ENCODE measurements at regions not wholly inside any gene's neighbourhood (a gene's known extent, or its start where the extent isn't known, plus 50 kb on each side); places are given as distances from the start of the nearest gene placed in this dataset.
"Not testable (repeated sequence)": the region's sequence is repeated elsewhere in the genome, so short reads cannot be mapped to it uniquely, and the experiment has no call there.

DNA sequence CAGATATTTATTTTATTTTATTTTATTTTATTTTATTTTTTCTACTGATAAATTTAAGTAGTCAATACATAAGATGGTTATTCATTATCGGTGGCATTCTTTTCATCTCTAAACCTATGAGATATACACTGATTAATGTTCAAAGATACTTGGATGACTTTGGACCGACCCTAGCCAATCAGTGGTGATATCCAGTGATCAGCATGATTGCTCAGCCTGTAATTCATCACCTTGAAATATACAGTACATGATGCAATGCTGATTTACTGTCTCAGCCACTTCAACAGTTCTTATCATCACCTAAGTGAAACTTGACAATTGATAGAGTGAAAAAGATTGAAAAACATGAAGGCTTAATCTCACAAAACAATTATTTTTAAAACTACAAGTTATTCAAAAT lies 1651.0 kb downstream of the REEP3 start:
- H3K4me3 ChIP-seq (ENCODE audit: low read depth, low read length) = no peak overlapping the region

DNA sequence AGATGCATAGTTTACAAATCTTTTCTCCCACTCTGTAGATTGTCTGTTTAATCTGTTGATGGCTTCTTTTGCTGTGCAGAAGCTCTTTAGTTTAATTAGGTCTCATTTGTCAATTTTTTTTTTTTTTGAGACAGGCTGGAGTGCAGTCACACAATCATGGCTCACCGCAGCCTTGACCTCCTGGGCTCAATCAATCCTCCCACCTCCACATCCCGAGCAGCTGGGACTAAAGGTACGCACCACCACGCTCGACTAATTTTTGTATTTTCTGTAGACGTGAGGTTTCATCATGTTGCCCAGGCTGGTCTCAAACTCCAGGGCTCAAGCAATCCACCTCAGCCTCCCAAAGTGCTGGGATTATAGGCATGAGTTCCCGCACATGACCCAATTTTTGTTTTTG lies 1655.8 kb downstream of the REEP3 start:
- H3K9me3 Mint-ChIP-seq (ENCODE audit: unreplicated experiment) = no peaks in the 10 kb centered on the region
- Histone ChIP-seq H3K4me3 (ENCODE audit: low read depth, low read length) (no peak overlapping the region), H3K36me3 (ENCODE audit: control insufficient read depth, insufficient read depth, low read length) (no peaks in the 10 kb centered on the region), H3K4me1 (no peaks in the 10 kb centered on the region), H3K27me3 (replicated peaks; ENCODE audit: control insufficient read depth, insufficient read depth, low read length) (no peaks in the 10 kb centered on the region), H3K9me3 (peaks cover 5% of the 10 kb centered on the region; the same call in 1 of the 2 replicates)
- intact Hi-C loops (cut with micrococcal nuclease; ENCODE audit: unreplicated experiment) = no loop called here
- no peaks in the 10 kb centered on the region for H3K27me3 Mint-ChIP-seq (ENCODE audit: insufficient read depth, unreplicated experiment)
- ChIA-PET CTCF (no interaction called here), POLR2A (no interaction called here)
- H3K36me3 Mint-ChIP-seq (ENCODE audit: insufficient read depth, unreplicated experiment) = no peaks in the 10 kb centered on the region
- TF ChIP-seq, protein P1, sequence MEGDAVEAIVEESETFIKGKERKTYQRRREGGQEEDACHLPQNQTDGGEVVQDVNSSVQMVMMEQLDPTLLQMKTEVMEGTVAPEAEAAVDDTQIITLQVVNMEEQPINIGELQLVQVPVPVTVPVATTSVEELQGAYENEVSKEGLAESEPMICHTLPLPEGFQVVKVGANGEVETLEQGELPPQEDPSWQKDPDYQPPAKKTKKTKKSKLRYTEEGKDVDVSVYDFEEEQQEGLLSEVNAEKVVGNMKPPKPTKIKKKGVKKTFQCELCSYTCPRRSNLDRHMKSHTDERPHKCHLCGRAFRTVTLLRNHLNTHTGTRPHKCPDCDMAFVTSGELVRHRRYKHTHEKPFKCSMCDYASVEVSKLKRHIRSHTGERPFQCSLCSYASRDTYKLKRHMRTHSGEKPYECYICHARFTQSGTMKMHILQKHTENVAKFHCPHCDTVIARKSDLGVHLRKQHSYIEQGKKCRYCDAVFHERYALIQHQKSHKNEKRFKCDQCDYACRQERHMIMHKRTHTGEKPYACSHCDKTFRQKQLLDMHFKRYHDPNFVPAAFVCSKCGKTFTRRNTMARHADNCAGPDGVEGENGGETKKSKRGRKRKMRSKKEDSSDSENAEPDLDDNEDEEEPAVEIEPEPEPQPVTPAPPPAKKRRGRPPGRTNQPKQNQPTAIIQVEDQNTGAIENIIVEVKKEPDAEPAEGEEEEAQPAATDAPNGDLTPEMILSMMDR (IDR thresholded peaks at IDR 0.05; ENCODE audit: insufficient read depth in 1 of 2, low read depth in 1 of 2, low read length in 1 of 2, severe bottlenecking in 1 of 2, unreplicated experiment in 1 of 2) = no peak
- H3K4me3 Mint-ChIP-seq (ENCODE audit: unreplicated experiment) = no peak overlapping the region
- no TSS peak for BruUV-seq (replicated peaks)
- no peak overlapping the region for H3K27ac Mint-ChIP-seq (ENCODE audit: unreplicated experiment)
- no peaks in the 10 kb centered on the region for H3K4me1 Mint-ChIP-seq (ENCODE audit: low read depth, unreplicated experiment)
- no peak for DNase-seq

More for the DNA sequence above, 1651.0 kb downstream of the REEP3 start:
- no peaks in the 10 kb centered on the region for H3K36me3 Mint-ChIP-seq (ENCODE audit: insufficient read depth, unreplicated experiment)
- no peaks in the 10 kb centered on the region for H3K27me3 Mint-ChIP-seq (ENCODE audit: insufficient read depth, unreplicated experiment)
- Histone ChIP-seq H3K27me3 (replicated peaks; ENCODE audit: control insufficient read depth, insufficient read depth, low read length) (no peaks in the 10 kb centered on the region), H3K36me3 (ENCODE audit: control insufficient read depth, insufficient read depth, low read length) (no peaks in the 10 kb centered on the region), H3K4me1 (no peaks in the 10 kb centered on the region), H3K9me3 (no peaks in the 10 kb centered on the region)
- BruUV-seq (replicated peaks) = no TSS peak
- POLR2A ChIA-PET = no interaction called here
- no peak for DNase-seq
- intact Hi-C loops (cut with micrococcal nuclease; ENCODE audit: unreplicated experiment) = no loop called here
- H3K9me3 Mint-ChIP-seq (ENCODE audit: unreplicated experiment) = no peaks in the 10 kb centered on the region
- CTCF ChIA-PET = no interaction called here
- TF ChIP-seq, protein P1 (IDR thresholded peaks at IDR 0.05; ENCODE audit: insufficient read depth in 1 of 2, low read depth in 1 of 2, low read length in 1 of 2, severe bottlenecking in 1 of 2, unreplicated experiment in 1 of 2) = no peak
- no peak overlapping the region for H3K27ac Mint-ChIP-seq (ENCODE audit: unreplicated experiment)
- H3K4me1 Mint-ChIP-seq (ENCODE audit: low read depth, unreplicated experiment) = no peaks in the 10 kb centered on the region
- H3K4me3 Mint-ChIP-seq (ENCODE audit: unreplicated experiment) = no peak overlapping the region

DNA sequence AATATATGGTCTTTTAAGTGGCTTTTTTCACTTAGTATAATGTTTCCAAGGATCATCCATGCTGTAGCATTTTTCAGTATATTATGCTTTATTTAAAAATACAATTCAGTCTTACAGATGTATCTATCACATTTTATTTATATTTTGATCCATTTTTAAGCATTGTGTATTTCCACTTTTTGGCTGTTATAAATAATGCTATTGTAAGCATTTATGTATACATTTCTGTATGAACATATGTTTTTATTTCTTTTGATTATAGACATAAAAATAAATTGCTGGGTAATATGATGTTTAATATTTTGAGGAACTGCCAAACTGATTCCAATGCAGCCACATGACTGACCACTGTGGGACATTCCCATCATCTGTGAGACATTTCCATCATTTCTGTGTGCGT lies 1662.0 kb downstream of the REEP3 start:
- Histone ChIP-seq H3K9me3 (peaks cover 5% of the 10 kb centered on the region; the same call in 1 of the 2 replicates), H3K27me3 (replicated peaks; ENCODE audit: control insufficient read depth, insufficient read depth, low read length) (no peaks in the 10 kb centered on the region), H3K4me3 (ENCODE audit: low read depth, low read length) (no peak overlapping the region), H3K4me1 (no peaks in the 10 kb centered on the region), H3K36me3 (ENCODE audit: control insufficient read depth, insufficient read depth, low read length) (no peaks in the 10 kb centered on the region)
- H3K27me3 Mint-ChIP-seq (ENCODE audit: insufficient read depth, unreplicated experiment) = peaks cover 3% of the 10 kb centered on the region
- no peaks in the 10 kb centered on the region for H3K4me1 Mint-ChIP-seq (ENCODE audit: low read depth, unreplicated experiment)
- DNase-seq = no peak
- H3K4me3 Mint-ChIP-seq (ENCODE audit: unreplicated experiment) = no peak overlapping the region
- intact Hi-C loops (cut with micrococcal nuclease; ENCODE audit: unreplicated experiment) = no loop called here
- ChIA-PET POLR2A (no interaction called here), CTCF (no interaction called here)
- no peaks in the 10 kb centered on the region for H3K36me3 Mint-ChIP-seq (ENCODE audit: insufficient read depth, unreplicated experiment)
- no TSS peak for BruUV-seq (replicated peaks)
- TF ChIP-seq, protein P1 (IDR thresholded peaks at IDR 0.05; ENCODE audit: insufficient read depth in 1 of 2, low read depth in 1 of 2, low read length in 1 of 2, severe bottlenecking in 1 of 2, unreplicated experiment in 1 of 2) = no peak
- H3K27ac Mint-ChIP-seq (ENCODE audit: unreplicated experiment) = no peak overlapping the region
- H3K9me3 Mint-ChIP-seq (ENCODE audit: unreplicated experiment) = no peaks in the 10 kb centered on the region

DNA sequence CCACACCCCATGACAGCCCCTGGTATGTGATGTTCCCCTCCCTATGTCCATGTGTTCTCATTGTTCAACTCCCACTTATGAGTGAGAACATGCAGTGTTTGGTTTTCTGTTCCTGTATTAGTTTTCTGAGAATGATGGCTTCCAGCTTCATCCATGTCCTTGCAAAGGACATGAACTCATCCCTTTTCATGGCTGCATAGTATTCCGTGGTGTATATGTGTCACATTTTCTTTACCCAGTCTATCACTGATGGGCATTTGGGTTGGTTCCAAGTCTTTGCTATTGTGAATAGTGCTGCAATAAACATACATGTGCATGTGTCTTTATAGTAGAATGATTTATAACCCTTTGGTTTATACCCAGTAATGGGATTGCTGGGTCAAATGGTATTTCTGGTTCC lies 1665.5 kb downstream of the REEP3 start:
- BruUV-seq (replicated peaks); H3K4me3 ChIP-seq (ENCODE audit: low read depth, low read length); CTCF ChIA-PET; H3K4me3 Mint-ChIP-seq (ENCODE audit: unreplicated experiment); H3K27me3 ChIP-seq (replicated peaks; ENCODE audit: control insufficient read depth, insufficient read depth, low read length); POLR2A ChIA-PET; H3K4me1 Mint-ChIP-seq (ENCODE audit: low read depth, unreplicated experiment); H3K4me1 ChIP-seq; H3K27me3 Mint-ChIP-seq (ENCODE audit: insufficient read depth, unreplicated experiment); H3K36me3 Mint-ChIP-seq (ENCODE audit: insufficient read depth, unreplicated experiment); intact Hi-C loops (cut with micrococcal nuclease; ENCODE audit: unreplicated experiment); DNase-seq; H3K9me3 Mint-ChIP-seq (ENCODE audit: unreplicated experiment); H3K9me3 ChIP-seq; H3K36me3 ChIP-seq (ENCODE audit: control insufficient read depth, insufficient read depth, low read length); H3K27ac Mint-ChIP-seq (ENCODE audit: unreplicated experiment): not testable (repeated sequence)

Data from Caco-2 (cell line).